Activated T-helper 2 cell treated with anti-CD3 and anti-CD28 coated beads, Interferon-gamma antibody, Interleukin-2, Interleukin-4, amounts not matched to agents 10 μg/mL and 5 μg/mL and 100 μg/mL, durations not matched to agents 14 hours and 24 hours and 36 hours (primary cell): ENCODE measurements at regions not wholly inside any gene's neighbourhood (a gene's known extent, or its start where the extent isn't known, plus 50 kb on each side); places are given as distances from the start of the nearest gene placed in this dataset.

Source experiments
- DNase-seq: peaks from one replicate; pipeline ENCODE4 v3.0.0; 2021; ENCODE audit warnings: low spot score
- H3K27ac Mint-ChIP-seq: one replicate; pipeline ENCODE4 v1.8.0; 2021; ENCODE audit warnings: mixed read lengths
- H3K27me3 Mint-ChIP-seq: one replicate; pipeline ENCODE4 v1.8.0; 2021; ENCODE audit warnings: low read depth, mixed read lengths
- H3K36me3 Mint-ChIP-seq: one replicate; pipeline ENCODE4 v1.8.0; 2021; ENCODE audit warnings: low read depth, mixed read lengths
- H3K4me1 Mint-ChIP-seq: one replicate; pipeline ENCODE4 v1.8.0; 2021; ENCODE audit warnings: low read depth, mixed read lengths
- H3K4me3 Mint-ChIP-seq: one replicate; pipeline ENCODE4 v1.8.0; 2021; ENCODE audit warnings: low read depth, mild to moderate bottlenecking, moderate library complexity, mixed read lengths
- H3K9me3 Mint-ChIP-seq: one replicate; pipeline ENCODE4 v1.8.0; 2021; ENCODE audit warnings: mixed read lengths
- intact Hi-C: fragments of 100-400 bp; cut with micrococcal nuclease; formaldehyde crosslinking; loops from one replicate; pipeline ENCODE4 v1.15.1; 2023

DNA sequence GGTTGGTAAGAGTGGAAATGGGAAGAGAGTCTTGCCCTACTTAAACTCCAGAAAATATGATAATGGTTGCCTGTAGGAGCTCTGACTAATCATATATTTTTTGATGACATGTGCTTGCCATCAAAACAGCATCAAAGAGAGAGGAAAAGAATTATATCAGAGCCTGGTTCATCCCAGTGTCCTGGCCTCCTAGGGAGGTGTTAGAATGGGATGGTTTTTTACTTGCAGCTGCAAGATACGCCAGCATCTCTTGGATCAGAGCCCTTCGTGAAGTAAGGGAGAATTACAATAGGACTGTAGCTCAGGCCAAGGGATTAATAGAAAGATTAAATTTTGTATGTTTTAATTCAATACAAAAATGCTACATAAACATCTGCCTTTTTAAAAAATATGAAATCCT, 177.6 kb upstream of the HDAC9 start:
- H3K9me3 Mint-ChIP-seq = no peaks in the 10 kb centered on the region
- no peak overlapping the region for H3K27ac Mint-ChIP-seq
- DNase-seq = no peak
- no peak overlapping the region for H3K4me3 Mint-ChIP-seq
- H3K4me1 Mint-ChIP-seq = no peaks in the 10 kb centered on the region
- H3K27me3 Mint-ChIP-seq = no peaks in the 10 kb centered on the region
- no peaks in the 10 kb centered on the region for H3K36me3 Mint-ChIP-seq
- intact Hi-C loops = no loop called here

DNA sequence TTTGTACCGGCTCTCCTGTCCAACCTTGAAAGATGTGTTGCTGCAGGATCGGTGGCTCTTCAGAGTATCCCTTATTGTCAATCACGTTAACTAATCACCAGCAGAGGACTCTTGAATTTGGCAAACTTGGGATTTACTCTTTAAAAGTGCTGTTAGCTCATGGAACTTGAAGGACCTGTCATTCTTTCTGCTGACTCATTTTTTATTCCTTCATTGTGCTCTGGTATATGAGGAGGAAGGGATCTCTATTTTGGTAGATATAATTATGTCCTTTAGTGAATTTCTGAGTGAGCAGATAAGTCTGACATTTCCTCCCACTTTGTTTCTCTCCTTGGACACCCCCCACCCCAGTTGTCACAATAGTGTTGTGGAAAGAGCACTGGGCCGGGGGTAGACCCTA, 175.1 kb upstream of the HDAC9 start:
- Mint-ChIP-seq H3K9me3 (no peaks in the 10 kb centered on the region), H3K27me3 (no peaks in the 10 kb centered on the region), H3K4me3 (no peak overlapping the region), H3K4me1 (no peaks in the 10 kb centered on the region), H3K27ac (no peak overlapping the region), H3K36me3 (no peaks in the 10 kb centered on the region)
- DNase-seq = no peak
- intact Hi-C loops = no loop called here

DNA sequence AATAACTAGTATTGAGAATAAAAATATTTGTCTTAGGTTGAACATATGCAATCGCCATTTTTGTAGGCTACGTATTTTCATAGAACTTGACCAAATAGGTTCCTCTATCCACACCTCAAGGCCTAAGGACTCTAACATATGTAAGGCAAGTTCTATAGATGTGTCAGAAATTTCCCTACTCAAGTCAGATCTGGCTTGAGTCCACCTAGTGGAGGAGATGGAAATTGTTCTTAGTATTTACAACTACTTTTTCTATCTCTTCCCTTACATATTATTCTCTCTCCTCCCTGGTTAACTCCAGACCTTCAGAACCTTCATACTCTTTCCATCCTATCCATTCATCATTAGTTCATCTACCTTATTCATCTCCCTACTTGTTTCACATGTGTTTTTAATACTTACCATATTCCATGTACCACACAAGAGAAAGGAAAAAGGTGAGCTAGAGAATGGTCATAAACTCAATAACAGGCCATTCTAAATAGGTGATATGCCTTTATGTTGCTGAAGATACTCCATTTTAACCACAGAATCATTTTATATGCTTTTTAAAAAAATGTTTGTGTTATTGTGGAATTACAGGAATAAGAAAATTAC, 174.5 kb upstream of the HDAC9 start:
- no peak overlapping the region for H3K27ac Mint-ChIP-seq
- H3K27me3 Mint-ChIP-seq = no peaks in the 10 kb centered on the region
- no peak for DNase-seq
- H3K9me3 Mint-ChIP-seq = no peaks in the 10 kb centered on the region
- intact Hi-C loops = loop anchor here (1.0 kb wide), 2 partner anchors 551 to 640 kb away; no protein-coding TSS in a partner anchor
- H3K4me3 Mint-ChIP-seq = no peak overlapping the region
- H3K36me3 Mint-ChIP-seq = no peaks in the 10 kb centered on the region
- H3K4me1 Mint-ChIP-seq = no peaks in the 10 kb centered on the region

DNA sequence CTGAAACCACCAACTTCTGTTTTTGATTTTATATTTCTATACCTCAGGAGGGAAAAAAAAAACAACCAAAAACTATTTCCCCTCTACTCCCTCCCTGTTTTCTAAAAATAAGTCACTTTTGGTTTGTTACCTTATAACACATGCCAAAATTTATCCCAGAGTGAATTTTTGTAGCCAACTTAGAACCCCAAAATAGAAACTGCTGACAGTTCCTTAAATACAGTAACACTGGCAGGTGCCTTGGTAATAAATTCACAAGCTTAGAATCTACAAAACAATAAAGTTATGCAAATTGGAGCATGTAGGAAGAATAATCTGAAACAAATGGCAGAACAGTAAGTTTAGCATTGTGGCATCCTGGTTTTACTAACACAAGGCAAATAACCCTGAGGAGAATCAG, 165.0 kb upstream of the HDAC9 start:
- Mint-ChIP-seq H3K27ac (no peak overlapping the region), H3K27me3 (no peaks in the 10 kb centered on the region), H3K4me3 (no peak overlapping the region), H3K4me1 (no peaks in the 10 kb centered on the region), H3K9me3 (no peaks in the 10 kb centered on the region), H3K36me3 (no peaks in the 10 kb centered on the region)
- no peak for DNase-seq
- intact Hi-C loops = no loop called here

DNA sequence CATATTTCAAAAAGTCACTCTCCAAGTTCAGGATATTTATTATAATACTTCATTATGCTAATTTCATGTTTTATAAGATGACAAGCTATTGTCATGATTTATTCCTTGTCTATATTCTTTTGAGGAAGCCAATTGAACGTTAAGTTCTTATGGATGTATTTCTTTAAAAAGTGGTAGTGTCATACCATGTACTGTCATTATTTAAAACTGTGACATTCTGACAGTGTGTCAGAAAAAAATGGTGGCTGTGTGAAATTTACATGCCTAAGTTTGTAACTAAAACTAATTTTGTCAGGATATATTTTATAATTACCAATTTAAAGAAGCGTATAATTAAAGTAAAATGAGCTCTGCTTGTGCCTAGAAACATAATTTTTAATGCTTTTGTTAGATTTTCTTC, 158.9 kb upstream of the HDAC9 start:
- Mint-ChIP-seq H3K27ac (no peak overlapping the region), H3K4me3 (no peak overlapping the region), H3K4me1 (no peaks in the 10 kb centered on the region), H3K27me3 (peaks cover 2% of the 10 kb centered on the region), H3K36me3 (no peaks in the 10 kb centered on the region), H3K9me3 (no peaks in the 10 kb centered on the region)
- intact Hi-C loops = no loop called here
- DNase-seq = no peak

DNA sequence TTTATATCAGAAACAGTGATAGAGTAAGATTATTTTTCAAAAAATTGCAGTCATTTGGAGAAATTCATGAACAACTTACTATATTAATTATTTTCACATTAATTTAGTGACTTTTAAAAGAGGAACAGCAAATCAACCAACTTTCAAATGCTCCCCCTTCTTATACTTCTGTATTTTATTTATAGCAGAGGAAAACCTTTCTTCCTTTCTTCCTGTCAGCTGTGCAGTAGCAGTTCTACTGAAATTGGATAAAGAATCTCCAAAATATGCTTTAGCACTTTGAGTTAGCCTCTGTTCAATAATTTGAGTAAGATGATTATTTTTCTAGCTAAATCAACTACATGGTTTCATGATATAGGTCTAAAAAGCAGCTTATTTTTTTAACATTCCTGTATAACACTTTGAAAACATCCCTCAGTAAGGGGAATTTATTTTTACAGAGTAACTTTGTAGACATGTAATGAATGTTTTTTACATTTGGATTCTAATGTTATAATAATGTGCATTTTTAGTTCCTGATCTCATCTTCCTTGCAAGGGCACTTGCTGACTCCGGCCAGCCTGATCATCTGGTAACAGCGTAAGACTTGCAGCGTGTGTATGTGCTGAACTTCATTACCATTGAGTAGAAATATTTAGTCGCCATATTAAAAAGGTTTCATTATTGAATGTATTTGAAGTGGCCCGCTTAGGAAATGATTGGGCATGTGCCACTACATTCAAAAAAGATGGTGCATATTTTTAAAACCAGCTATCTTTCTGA, 158.3 kb upstream of the HDAC9 start:
- Mint-ChIP-seq H3K4me3 (no peak overlapping the region), H3K36me3 (no peaks in the 10 kb centered on the region), H3K27ac (no peak overlapping the region), H3K4me1 (no peaks in the 10 kb centered on the region), H3K27me3 (peaks cover 2% of the 10 kb centered on the region), H3K9me3 (no peaks in the 10 kb centered on the region)
- no peak for DNase-seq
- intact Hi-C loops = no loop called here

DNA sequence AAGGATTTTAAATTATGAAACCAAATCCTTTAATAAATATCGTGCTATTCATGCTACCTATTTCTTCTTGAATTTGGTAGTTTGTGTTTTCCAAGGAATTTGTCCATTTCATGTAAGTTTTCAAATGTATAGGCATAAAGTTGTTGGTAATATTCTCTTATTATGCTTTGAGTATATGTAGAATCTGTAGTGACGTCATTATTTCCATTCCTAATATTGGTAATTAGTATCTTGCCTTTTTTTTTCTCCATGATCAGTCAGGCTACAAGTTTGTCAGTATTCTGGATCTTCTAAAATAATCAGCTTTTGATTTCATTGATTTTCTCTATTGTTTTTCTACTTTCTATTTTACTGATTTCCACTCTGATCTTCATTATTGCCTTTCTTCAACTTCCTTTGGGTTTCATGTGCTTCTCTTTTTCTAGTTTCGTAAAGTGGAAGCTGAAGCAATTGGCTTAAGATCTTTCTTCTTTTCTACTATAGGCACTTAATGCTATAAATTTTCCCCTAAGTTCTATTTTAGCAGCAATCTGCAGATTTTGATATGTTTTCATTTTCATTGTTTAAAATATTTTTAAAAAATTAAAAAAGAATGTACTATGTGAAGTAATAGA, 156.5 kb upstream of the HDAC9 start:
- Mint-ChIP-seq H3K9me3 (no peaks in the 10 kb centered on the region), H3K4me3 (no peak overlapping the region), H3K27me3 (peaks cover 3% of the 10 kb centered on the region), H3K27ac (no peak overlapping the region), H3K4me1 (no peaks in the 10 kb centered on the region), H3K36me3 (no peaks in the 10 kb centered on the region)
- intact Hi-C loops = no loop called here
- DNase-seq = no peak

DNA sequence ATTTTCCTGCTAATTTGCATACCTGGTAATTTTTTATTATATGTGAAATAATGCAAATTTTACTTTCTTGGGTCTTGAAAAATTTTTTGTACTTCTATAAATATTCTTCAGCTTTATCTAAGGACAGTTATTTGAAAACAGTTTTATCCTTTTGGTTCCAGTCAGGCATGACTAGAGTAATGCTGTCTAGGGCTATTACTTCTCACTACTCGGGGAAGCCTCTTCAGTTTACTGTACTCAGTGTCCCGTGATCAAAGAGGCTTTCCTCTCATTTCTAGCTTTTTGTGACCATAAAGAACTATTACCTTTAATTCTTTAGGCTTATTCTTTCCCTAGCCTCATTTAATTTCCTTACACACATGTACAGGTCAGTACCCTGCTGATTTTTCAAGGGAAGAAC, 153.8 kb upstream of the HDAC9 start:
- intact Hi-C loops = no loop called here
- H3K9me3 Mint-ChIP-seq = no peaks in the 10 kb centered on the region
- H3K4me3 Mint-ChIP-seq = no peak overlapping the region
- H3K4me1 Mint-ChIP-seq = no peaks in the 10 kb centered on the region
- H3K27me3 Mint-ChIP-seq = peaks cover 3% of the 10 kb centered on the region
- H3K27ac Mint-ChIP-seq = no peak overlapping the region
- DNase-seq = no peak
- H3K36me3 Mint-ChIP-seq = no peaks in the 10 kb centered on the region

DNA sequence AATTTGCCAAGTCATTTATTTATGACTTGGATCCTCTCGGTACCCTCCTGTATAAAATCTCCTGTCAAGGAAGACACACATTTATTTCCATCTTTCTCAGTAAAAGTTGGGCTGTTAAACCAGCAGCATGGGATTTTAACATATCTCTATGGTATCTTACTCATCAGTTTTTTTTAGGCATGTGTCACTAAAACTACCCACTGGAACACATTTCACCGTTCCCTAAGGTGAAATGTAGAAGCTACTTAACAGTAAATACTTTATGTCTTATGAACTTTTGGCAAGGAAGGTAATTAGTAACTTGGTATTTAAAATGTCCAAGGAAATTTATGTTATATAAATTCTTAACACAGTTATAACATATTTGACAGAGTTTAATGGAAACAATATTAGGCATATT, 152.5 kb upstream of the HDAC9 start:
- no peaks in the 10 kb centered on the region for H3K36me3 Mint-ChIP-seq
- no peaks in the 10 kb centered on the region for H3K4me1 Mint-ChIP-seq
- intact Hi-C loops = no loop called here
- H3K27me3 Mint-ChIP-seq = peaks cover 3% of the 10 kb centered on the region
- no peaks in the 10 kb centered on the region for H3K9me3 Mint-ChIP-seq
- DNase-seq = no peak
- no peak overlapping the region for H3K4me3 Mint-ChIP-seq
- H3K27ac Mint-ChIP-seq = no peak overlapping the region

DNA sequence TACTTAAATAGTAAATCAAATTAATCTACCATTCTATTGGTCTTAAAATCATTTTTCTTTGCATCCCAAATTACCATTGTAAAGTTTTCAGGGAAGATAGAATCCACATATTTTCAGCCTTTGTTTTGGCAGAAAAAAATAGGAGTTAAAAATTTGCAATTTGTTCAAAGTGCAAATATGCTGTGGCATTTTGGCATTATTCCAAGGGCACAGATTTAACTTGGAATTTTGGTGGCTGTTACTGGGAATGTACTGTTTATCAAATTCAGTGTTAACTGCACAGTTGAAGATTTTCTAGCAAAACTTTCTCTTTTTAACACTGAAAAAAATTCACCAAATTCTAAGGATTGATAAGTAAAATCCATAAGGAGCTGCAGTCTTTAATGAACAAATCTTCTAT, 151.0 kb upstream of the HDAC9 start:
- H3K4me1 Mint-ChIP-seq = no peaks in the 10 kb centered on the region
- H3K27ac Mint-ChIP-seq = no peak overlapping the region
- intact Hi-C loops = no loop called here
- no peak overlapping the region for H3K4me3 Mint-ChIP-seq
- H3K9me3 Mint-ChIP-seq = no peaks in the 10 kb centered on the region
- no peaks in the 10 kb centered on the region for H3K36me3 Mint-ChIP-seq
- H3K27me3 Mint-ChIP-seq = peaks cover 3% of the 10 kb centered on the region
- DNase-seq = no peak

DNA sequence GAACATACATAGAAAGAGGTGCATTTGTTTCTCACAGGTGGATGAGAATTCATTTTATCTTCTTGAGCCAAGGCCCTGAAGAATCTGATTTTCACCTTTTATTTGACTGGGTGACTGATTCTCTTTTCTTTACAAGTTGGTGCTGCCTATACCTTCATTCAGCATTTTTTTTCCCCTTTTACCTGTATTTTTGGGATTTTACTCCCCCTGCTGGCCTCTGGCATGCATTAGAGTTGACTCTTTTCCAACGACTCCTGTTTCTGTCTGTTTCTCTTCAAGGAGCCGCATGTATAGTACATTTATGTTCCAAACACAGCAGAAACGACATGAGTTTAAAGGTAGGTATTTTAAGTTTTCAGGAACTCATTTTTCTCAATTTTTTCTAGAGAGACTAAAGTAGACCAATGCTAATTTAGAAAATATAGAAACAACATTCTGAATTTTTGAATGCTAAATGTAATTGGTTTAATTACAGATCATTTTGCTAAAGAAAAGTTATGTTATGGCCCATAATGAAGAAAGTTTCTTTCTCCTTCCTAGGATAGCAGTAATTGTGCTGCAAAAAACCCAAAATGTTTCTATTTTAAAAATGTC, 149.8 kb upstream of the HDAC9 start:
- Mint-ChIP-seq H3K4me3 (no peak overlapping the region), H3K4me1 (no peaks in the 10 kb centered on the region), H3K9me3 (no peaks in the 10 kb centered on the region), H3K27ac (no peak overlapping the region), H3K36me3 (no peaks in the 10 kb centered on the region), H3K27me3 (peaks cover 3% of the 10 kb centered on the region)
- no peak for DNase-seq
- intact Hi-C loops = loop anchor here (1.0 kb wide), 2 partner anchors 575 to 664 kb away; no protein-coding TSS in a partner anchor

DNA sequence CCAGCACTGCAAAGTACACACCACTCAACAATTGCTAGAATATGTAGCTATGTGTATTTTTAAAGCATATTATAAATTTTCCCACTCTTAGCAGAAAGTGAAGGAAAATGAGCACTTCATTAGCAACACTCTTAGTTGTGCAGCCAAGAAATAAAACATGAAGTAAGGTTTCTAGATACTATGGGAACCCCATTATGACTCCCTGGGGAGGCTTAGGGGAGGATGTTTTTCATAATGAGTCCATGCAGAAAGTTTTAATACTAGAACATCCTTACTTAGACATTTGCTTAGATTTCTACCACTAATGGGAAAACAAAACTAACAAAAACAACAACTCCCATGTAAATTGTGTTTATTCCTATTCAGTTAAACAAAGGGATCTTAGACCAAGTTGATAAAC, 148.4 kb upstream of the HDAC9 start:
- Mint-ChIP-seq H3K27me3 (peaks cover 3% of the 10 kb centered on the region), H3K27ac (no peak overlapping the region), H3K4me3 (no peak overlapping the region), H3K4me1 (no peaks in the 10 kb centered on the region), H3K36me3 (no peaks in the 10 kb centered on the region), H3K9me3 (no peaks in the 10 kb centered on the region)
- intact Hi-C loops = no loop called here
- no peak for DNase-seq

DNA sequence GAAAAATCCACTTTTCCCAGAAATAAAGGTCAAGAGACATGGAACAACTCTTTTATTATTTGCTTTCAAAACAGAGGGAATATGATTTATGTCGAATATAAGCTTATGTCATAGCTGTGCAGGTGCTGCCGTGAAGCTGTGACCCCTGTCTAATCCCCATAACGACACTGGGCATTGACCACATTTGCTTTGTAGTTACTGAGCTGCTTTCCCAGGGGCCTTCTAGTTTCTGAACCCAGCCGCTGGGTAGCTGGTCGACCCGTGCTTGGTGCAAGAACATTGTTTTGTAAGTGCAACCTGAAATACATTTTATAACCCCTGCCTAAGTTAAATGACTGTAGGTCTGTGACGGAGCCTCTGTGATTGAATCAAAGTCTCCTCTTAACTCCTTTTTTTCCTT, 144.9 kb upstream of the HDAC9 start:
- DNase-seq = no peak
- H3K27me3 Mint-ChIP-seq = peaks cover 2% of the 10 kb centered on the region
- H3K4me1 Mint-ChIP-seq = no peaks in the 10 kb centered on the region
- intact Hi-C loops = no loop called here
- no peaks in the 10 kb centered on the region for H3K9me3 Mint-ChIP-seq
- H3K36me3 Mint-ChIP-seq = no peaks in the 10 kb centered on the region
- H3K4me3 Mint-ChIP-seq = no peak overlapping the region
- H3K27ac Mint-ChIP-seq = no peak overlapping the region
